DOHH2 (cell line): ENCODE measurements at regions not wholly inside any gene's neighbourhood (a gene's known extent, or its start where the extent isn't known, plus 50 kb on each side); places are given as distances from the start of the nearest gene placed in this dataset.
"Not testable (repeated sequence)": the region's sequence is repeated elsewhere in the genome, so short reads cannot be mapped to it uniquely, and the experiment has no call there.

Experiments used
- CTCF ChIP-seq: fragments of 200-600 bp; sonication (generic); IDR thresholded peaks from one replicate; pipeline ENCODE4 v1.5.1; 2014; ENCODE audit warnings: antibody characterized with exemption, mild to moderate bottlenecking, low read depth, low read length; ENCODE audit not compliant: poor library complexity, severe bottlenecking
- EZH2phosphoT487 ChIP-seq: fragments of 200-600 bp; sonication (generic); IDR thresholded peaks from 2 replicates; pipeline ENCODE4 v1.6.1; 2017; ENCODE audit warnings: borderline replicate concordance, mild to moderate bottlenecking, antibody characterized with exemption, low read length, moderate library complexity, mixed read lengths

- not testable (repeated sequence) for TF ChIP-seq CTCF, EZH2phosphoT487
These were observed 97.2 kb downstream of the ALG1L2 start for GRCh38 chr3:130178835-130179234.
